SJSA1 (cell line): ENCODE measurements at regions not wholly inside any gene's neighbourhood (a gene's known extent, or its start where the extent isn't known, plus 50 kb on each side); places are given as distances from the start of the nearest gene placed in this dataset.

Source experiments
- DNase-seq, 2 experiments: peaks; one replicate each; pipeline ENCODE4 v3.0.0-alpha.2; 2015 to 2020; ENCODE audit warnings: low spot score in 2 of 2, low read depth in 1 of 2
- H3K27ac ChIP-seq: fragments of 250-450 bp; sonication (Bioruptor Pico); 2 replicates; pipeline ENCODE4 v1.5.1; 2020; ENCODE audit warnings: mild to moderate bottlenecking, moderate library complexity
- H3K27me3 ChIP-seq: fragments of 250-450 bp; sonication (Bioruptor Pico); replicated peaks from 2 replicates; pipeline ENCODE4 v1.5.1; 2020; ENCODE audit warnings: mild to moderate bottlenecking, moderate library complexity
- H3K36me3 ChIP-seq: fragments of 250-450 bp; sonication (Bioruptor Pico); 2 replicates; pipeline ENCODE4 v1.5.1; 2020; ENCODE audit warnings: mild to moderate bottlenecking
- H3K4me1 ChIP-seq: fragments of 250-450 bp; sonication (Bioruptor Pico); replicated peaks from 2 replicates; pipeline ENCODE4 v1.6.1; 2021; ENCODE audit warnings: mild to moderate bottlenecking
- H3K4me3 ChIP-seq: fragments of 250-450 bp; sonication (Bioruptor Pico); 2 replicates; pipeline ENCODE4 v1.5.1; 2020; ENCODE audit warnings: mild to moderate bottlenecking
- H3K9me3 ChIP-seq: fragments of 250-450 bp; sonication (Bioruptor Pico); replicated peaks from 2 replicates; pipeline ENCODE4 v1.5.1; 2020; ENCODE audit warnings: mild to moderate bottlenecking

DNA sequence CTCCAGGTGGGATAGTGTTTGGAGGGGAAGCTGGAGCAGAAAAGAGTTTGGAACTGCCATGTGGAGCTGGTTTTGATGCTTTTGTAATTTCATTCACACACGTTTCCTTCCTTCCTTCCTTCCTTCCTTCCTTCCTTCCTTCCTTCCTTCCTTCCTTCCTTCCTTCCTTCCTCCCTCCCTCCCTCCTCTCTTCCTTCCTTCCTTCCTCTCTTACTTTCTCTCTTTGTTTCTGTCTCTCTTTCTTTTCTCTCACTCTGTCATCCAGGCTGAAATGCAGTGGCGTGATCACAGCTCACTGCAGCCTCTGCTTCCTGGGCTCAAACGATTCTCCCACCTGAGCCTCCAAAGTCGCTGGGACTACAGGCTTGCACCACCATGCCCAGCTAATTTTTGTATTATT lies 168.0 kb upstream of the ARID2 start:
- no peak for DNase-seq
- Histone ChIP-seq H3K36me3 (no peaks in the 10 kb centered on the region), H3K9me3 (no peaks in the 10 kb centered on the region), H3K4me3 (no peak overlapping the region), H3K4me1 (no peaks in the 10 kb centered on the region), H3K27me3 (no peaks in the 10 kb centered on the region), H3K27ac (no peak overlapping the region)

DNA sequence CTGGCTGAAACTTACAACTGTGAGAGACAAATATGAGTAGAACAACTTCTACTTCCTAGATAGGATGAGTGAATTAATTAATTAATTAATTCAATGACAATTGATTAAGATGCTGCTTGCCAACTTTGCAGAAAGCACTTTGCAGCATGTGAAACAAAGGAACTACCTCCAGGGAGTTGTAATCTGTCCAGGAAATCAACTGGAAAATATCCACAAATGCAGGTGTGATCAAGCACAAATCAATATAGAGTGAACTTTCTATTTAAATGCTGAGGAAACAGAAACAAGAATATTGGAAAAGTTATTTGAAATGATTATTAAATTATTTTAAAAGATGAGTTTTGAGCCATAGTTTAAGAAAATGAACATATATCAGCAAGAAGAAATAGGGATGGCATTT lies 163.9 kb upstream of the ARID2 start:
- Histone ChIP-seq H3K9me3 (no peaks in the 10 kb centered on the region), H3K27me3 (no peaks in the 10 kb centered on the region), H3K27ac (no peak overlapping the region), H3K36me3 (no peaks in the 10 kb centered on the region), H3K4me1 (no peaks in the 10 kb centered on the region), H3K4me3 (no peak overlapping the region)
- no peak for DNase-seq

DNA sequence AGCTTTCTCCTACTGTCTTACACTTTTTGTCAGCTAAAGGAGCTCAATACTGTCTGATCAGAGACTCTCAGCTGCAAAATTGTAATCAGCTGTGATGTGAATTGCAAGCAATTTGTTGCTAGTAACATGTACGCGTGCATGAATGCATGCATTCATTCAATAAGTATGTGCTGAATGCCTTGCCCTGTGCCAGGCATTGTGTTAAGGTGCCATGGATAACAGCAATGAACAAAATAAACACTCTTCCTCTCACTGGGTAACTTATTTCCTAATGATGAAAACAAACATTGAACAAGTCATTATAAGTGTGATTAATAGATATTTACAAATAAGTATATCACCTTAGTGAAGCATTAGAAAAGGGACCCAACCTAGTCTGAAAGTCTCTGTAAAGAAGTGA lies 163.2 kb upstream of the ARID2 start:
- H3K27me3 ChIP-seq, result no peaks in the 10 kb centered on the region
- no peaks in the 10 kb centered on the region for H3K9me3 ChIP-seq
- no peaks in the 10 kb centered on the region for H3K4me1 ChIP-seq
- no peak overlapping the region for H3K27ac ChIP-seq
- H3K36me3 ChIP-seq, result no peaks in the 10 kb centered on the region
- DNase-seq, result no peak
- no peak overlapping the region for H3K4me3 ChIP-seq

DNA sequence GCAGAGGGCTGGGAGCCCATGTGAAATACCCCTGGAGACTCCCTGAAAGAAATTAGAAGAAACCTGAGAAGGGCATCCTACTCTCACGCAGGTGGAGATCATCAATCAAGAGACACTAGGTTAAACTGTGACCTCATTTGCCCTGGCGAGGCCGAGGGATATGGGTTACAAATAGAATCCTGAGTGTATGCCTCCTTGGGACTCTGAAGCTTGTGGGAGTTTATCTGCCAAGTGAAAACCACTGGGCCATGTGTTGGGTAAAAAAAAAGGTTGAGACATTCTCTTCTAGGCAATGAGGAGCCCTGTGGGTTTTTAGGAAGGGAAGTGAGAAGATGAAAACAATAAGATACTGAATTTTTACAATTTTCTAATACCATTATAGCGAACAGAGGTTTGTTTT lies 160.7 kb upstream of the ARID2 start:
- Histone ChIP-seq H3K36me3 (no peaks in the 10 kb centered on the region), H3K4me1 (no peaks in the 10 kb centered on the region), H3K27me3 (no peaks in the 10 kb centered on the region; the same call in 1 of the 2 replicates), H3K9me3 (no peaks in the 10 kb centered on the region), H3K27ac (no peak overlapping the region), H3K4me3 (no peak overlapping the region)
- no peak for DNase-seq

DNA sequence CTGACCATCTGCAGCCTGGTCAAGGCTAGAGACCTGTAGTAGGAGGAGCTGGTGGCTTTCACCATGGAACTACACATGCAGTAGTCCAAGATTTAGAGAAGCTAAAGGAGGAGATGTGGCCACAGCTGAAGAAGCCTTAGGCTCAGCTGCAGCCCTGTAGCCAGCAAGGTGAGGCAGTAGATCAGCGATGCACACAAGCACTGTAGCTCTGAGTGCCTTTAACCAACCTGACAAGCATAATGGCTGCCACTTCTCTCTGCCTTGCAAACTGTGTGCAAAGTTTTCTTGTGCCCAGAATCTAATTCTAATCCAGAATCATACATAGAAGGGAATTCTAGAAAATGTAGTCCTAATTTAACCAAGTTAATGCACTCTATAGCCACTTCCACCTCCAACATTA lies 159.0 kb upstream of the ARID2 start:
- DNase-seq, result no peak
- Histone ChIP-seq H3K27ac (no peak overlapping the region), H3K9me3 (no peaks in the 10 kb centered on the region), H3K36me3 (no peaks in the 10 kb centered on the region), H3K4me3 (no peak overlapping the region), H3K4me1 (no peaks in the 10 kb centered on the region), H3K27me3 (no peaks in the 10 kb centered on the region; the same call in 1 of the 2 replicates)

DNA sequence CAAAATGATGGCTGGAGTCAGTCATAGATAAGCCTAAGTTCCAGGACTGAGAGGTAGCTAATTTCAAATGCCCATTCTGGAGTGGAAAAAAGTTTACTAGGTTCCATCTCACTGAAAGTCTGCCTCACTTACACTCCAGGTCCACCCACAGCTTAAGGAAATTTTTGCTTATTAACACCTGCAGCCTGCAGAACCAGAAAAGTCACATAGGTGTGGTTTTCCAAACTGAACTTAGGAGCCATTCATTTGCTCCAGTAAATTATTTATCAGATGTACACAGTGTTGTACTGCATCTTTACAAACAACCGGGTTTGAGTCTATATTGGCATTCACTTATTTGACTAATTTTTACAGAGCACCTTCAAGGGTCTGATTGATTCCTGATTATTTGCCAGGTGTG lies 157.4 kb upstream of the ARID2 start:
- Histone ChIP-seq H3K9me3 (no peaks in the 10 kb centered on the region), H3K27ac (no peak overlapping the region), H3K27me3 (no peaks in the 10 kb centered on the region; the same call in 1 of the 2 replicates), H3K36me3 (no peaks in the 10 kb centered on the region), H3K4me1 (no peaks in the 10 kb centered on the region), H3K4me3 (no peak overlapping the region)
- no peak for DNase-seq

DNA sequence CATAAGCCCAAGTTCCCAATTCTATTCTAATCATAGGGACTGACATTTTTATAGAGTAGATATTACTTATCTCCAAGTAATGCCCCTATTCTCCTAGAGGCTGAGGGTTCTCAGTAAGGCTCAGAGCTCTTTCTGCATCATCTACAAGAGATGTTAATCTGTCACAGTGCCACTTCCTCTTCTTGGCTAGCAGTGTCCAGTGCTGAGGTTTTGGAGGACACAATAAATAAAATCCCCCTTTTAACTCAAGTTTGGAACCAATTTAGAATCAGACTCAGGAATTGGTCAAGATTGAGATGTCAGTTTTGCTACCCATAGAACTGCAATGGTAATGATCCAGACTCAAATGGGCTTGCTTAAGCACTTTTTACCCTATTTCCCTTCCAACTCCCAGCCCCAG lies 154.1 kb upstream of the ARID2 start:
- no peaks in the 10 kb centered on the region for H3K36me3 ChIP-seq
- H3K4me1 ChIP-seq, result no peaks in the 10 kb centered on the region
- H3K4me3 ChIP-seq, result no peak overlapping the region
- no peak for DNase-seq
- no peaks in the 10 kb centered on the region; the same call in 1 of the 2 replicates for H3K27me3 ChIP-seq
- no peaks in the 10 kb centered on the region for H3K9me3 ChIP-seq
- H3K27ac ChIP-seq, result no peak overlapping the region

DNA sequence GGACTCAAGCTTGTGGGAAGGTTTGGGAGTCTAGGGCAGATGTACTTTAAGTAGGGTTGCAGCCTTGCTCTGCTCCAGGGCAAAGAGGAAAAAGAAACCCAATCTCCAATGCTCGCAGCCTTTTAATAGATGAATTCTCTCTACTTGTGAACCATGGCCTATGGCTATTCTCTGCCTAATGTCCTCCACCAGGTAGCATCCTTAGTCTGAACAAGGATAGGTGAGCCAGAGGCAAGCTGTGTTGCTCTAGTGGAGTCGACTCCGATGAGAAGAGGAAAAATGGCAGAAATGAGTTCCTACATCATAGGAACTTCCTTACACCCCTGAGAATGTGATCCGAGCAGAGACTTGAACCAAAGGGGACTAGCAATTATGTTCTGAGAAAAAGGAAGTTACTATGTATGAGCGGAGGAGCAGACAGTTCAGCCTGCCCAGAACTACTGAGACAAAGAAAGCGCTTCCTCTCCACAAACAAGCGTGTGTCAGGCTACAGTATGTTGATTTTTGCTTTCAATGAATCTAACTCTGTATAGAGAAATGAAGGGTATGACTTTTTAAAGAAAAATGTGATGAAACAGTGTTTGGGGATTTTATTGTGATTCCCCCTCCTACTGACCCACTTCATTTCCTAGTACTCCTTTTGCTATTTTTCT lies 153.6 kb upstream of the ARID2 start:
- no peak for DNase-seq
- no peaks in the 10 kb centered on the region for H3K36me3 ChIP-seq
- H3K4me1 ChIP-seq, result no peaks in the 10 kb centered on the region
- no peak overlapping the region for H3K27ac ChIP-seq
- H3K27me3 ChIP-seq, result no peaks in the 10 kb centered on the region; the same call in 1 of the 2 replicates
- no peak overlapping the region for H3K4me3 ChIP-seq
- H3K9me3 ChIP-seq, result no peaks in the 10 kb centered on the region

DNA sequence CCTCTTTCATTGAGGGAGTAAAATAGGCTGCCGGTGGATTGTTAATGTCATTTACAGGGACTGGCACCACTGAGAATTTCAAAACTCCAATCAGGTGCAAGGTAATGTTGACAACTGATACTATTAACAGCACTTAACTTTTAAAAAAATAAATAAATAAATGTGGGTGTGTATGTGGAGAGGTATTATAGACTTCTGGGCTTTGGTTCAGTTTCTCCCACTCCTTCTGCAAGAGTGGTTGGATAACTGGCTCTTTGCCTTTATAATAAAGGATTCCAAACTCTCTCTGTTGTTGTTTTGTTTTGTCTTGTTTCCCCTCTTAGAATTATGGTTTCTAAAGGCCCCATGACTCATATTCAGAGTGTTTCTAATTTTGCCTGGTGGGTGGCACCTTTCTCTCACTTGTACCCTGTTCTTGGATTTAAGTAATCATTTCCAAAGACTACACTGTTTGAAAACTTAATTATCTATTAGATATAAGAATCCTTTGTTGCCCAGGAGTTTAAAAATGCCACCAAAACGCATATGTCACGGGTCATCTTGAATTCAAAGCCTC lies 151.6 kb upstream of the ARID2 start:
- DNase-seq, result no peak
- no peak overlapping the region for H3K27ac ChIP-seq
- H3K36me3 ChIP-seq, result no peaks in the 10 kb centered on the region
- H3K9me3 ChIP-seq, result no peaks in the 10 kb centered on the region
- H3K4me1 ChIP-seq, result no peaks in the 10 kb centered on the region
- no peaks in the 10 kb centered on the region for H3K27me3 ChIP-seq
- H3K4me3 ChIP-seq, result no peak overlapping the region

DNA sequence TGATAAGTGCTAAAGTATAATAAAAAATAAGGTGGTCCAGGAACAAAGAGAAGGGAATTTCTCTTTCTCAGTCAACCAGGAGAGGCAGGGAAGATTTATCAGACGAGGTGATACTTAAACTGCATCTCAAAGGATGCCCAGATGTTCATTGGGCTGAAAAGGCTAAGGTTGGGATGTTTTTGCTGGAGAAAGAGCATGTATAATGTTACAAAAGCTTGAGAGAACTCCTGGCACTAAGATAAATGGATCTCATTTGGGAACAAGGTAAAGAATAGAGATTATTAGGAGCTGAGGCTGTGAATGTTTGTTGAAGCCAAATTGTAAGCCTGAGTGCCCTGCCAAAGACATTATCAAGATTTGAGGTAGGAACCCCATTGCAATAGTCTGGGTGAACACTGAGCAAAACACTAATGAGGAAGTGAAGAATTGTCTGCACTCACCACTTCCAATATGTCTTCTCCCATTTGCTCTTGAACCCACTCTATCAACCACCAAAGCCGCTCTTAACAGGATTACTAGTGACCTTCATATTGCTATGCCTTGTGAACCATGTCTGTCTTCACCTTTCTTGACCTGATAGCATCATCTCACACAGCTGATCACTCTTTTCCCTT lies 149.0 kb upstream of the ARID2 start:
- DNase-seq, result no peak
- Histone ChIP-seq H3K27me3 (no peaks in the 10 kb centered on the region), H3K4me1 (no peaks in the 10 kb centered on the region), H3K36me3 (no peaks in the 10 kb centered on the region), H3K27ac (no peak overlapping the region), H3K9me3 (no peaks in the 10 kb centered on the region), H3K4me3 (no peak overlapping the region)

DNA sequence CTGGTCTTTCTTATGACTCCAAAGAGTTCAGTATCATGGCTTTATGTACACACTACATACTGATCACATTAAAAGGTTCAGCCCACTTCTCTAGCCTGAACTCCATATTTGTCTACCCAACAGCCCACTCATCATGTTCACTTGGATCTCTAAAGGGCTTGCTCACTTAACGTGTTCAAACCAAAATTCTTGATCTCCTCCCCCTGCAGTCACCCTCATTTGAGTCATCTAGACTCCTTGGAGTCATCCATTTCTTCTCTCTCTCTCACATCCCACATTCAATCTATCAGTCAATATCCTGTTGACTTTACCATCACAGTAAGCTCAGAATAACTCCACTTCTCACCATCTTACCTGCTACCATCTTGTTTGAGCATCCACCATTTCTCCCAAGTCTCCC lies 148.4 kb upstream of the ARID2 start:
- Histone ChIP-seq H3K4me3 (no peak overlapping the region), H3K4me1 (no peaks in the 10 kb centered on the region), H3K9me3 (no peaks in the 10 kb centered on the region), H3K36me3 (no peaks in the 10 kb centered on the region), H3K27ac (no peak overlapping the region), H3K27me3 (no peaks in the 10 kb centered on the region)
- no peak for DNase-seq

DNA sequence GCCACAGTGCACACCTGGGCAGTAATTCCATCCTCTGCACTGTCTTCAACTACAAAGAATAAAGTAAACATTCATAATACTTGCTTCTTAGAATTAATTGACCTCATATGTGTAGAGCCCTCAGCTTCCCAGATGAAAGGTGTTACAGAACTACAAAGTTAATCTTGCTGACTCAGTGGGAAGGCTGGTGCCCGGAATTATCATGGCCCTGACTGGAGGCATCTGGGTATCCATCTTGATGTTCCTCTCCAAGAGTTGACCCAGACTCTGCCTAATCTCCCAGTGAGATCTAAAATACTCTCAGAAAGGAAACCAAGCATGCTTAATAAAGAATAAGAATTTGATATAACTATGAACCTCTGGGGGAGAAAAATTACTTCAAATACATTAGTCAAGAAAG lies 147.0 kb upstream of the ARID2 start:
- no peaks in the 10 kb centered on the region for H3K36me3 ChIP-seq
- H3K27ac ChIP-seq, result no peak overlapping the region
- H3K9me3 ChIP-seq, result no peaks in the 10 kb centered on the region
- no peak for DNase-seq
- H3K27me3 ChIP-seq, result no peaks in the 10 kb centered on the region
- no peak overlapping the region for H3K4me3 ChIP-seq
- H3K4me1 ChIP-seq, result no peaks in the 10 kb centered on the region

DNA sequence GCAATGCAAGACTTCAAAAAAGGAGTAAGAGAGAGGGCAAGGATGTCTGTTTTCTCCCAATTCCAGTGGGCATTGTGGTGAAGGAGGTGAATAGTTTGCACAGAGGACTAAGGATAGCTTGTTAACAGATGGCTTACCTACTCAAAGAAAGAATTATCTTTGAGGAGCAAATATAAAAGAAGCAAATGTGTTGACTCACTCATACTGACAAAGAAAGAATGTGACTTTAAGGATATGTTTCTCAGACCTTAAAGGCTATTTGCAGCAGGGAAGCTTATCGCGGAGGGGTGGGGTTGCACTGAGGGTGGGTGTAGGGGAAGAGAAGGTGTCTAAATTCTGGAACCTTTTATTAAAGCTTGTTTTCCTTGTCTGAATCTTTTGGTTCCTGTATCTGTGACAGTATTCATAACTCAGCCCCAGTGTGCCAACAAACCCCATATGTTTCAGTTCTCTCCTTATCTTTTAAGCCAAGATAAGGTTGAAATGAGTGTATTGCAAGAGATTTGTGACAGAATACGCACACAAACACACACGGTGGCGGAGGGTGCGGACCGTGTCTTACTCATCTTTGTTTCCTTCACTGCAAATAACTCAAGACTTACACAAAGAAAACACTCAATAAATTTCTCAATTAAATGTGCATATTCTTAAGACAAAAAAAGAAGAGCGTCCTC lies 146.4 kb upstream of the ARID2 start:
- no peak overlapping the region for H3K27ac ChIP-seq
- no peaks in the 10 kb centered on the region for H3K9me3 ChIP-seq
- H3K4me1 ChIP-seq, result no peaks in the 10 kb centered on the region
- H3K4me3 ChIP-seq, result no peak overlapping the region
- H3K36me3 ChIP-seq, result no peaks in the 10 kb centered on the region
- H3K27me3 ChIP-seq, result no peaks in the 10 kb centered on the region
- no peak for DNase-seq

DNA sequence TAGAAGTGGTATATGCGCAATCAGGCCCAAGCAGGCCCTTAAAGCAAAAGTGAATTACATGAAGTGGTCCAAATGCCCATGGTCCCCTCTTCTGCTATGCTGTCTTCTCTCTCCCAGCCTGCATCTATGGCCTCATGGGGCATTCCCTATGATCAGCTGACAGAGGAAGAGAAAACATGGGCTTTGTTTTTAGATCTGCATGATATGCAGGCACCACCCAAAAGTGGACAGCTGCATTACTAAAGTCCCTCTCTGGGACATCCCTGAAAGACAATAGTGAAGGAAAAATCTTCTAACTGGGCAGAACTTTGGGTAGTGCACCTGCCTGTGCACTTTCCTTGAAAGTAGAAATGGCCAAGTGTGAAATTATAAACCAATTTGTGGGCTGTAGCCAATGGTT lies 145.2 kb upstream of the ARID2 start:
- Histone ChIP-seq H3K27ac (no peak overlapping the region), H3K27me3 (no peaks in the 10 kb centered on the region), H3K36me3 (no peaks in the 10 kb centered on the region), H3K4me3 (no peak overlapping the region), H3K4me1 (no peaks in the 10 kb centered on the region), H3K9me3 (no peaks in the 10 kb centered on the region)
- no peak for DNase-seq
